GM13977 (cell line): ENCODE measurements at regions not wholly inside any gene's neighbourhood (a gene's known extent, or its start where the extent isn't known, plus 50 kb on each side); places are given as distances from the start of the nearest gene placed in this dataset.

Experiments
- DNase-seq: peaks from one replicate; pipeline ENCODE4 v3.0.0; 2012; ENCODE audit warnings: low spot score
- CTCF ChIP-seq: IDR thresholded peaks from 2 replicates; pipeline ENCODE4 v1.5.1; 2012; ENCODE audit warnings: mild to moderate bottlenecking, control low read depth; ENCODE audit not compliant: insufficient read depth; ENCODE audit errors: extremely low read depth, missing control alignments
- in situ Hi-C: fragments of 300-500 bp; cut with MboI; formaldehyde crosslinking; loops from one replicate; pipeline ENCODE4 v1.12.0; 2022; ENCODE audit warnings: low sequenced_read_pairs, low pct_unique_long_range_greater_than_20kb, mixed read lengths, inconsistent platforms; ENCODE audit not compliant: unreplicated experiment

- DNase-seq: no peak
- TF ChIP-seq CTCF: no peak
- in situ Hi-C loops: no loop called here
These were observed 283.9 kb downstream of the SDHAF3 start for GRCh38 chr7:97401398-97401797.

GRCh38 chr7:97405835-97406234 lies 288.3 kb downstream of the SDHAF3 start:
- in situ Hi-C loops: no loop called here
- TF ChIP-seq CTCF: no peak
- no peak for DNase-seq

GRCh38 chr7:97407106-97407505 lies 289.6 kb downstream of the SDHAF3 start:
- in situ Hi-C loops: no loop called here
- DNase-seq: no peak
- no peak for TF ChIP-seq CTCF

- in situ Hi-C loops: no loop called here
- DNase-seq: no peak
- no peak for TF ChIP-seq CTCF
These were observed 291.8 kb downstream of the SDHAF3 start for GRCh38 chr7:97409346-97409745.

GRCh38 chr7:97418312-97418711 lies 300.8 kb downstream of the SDHAF3 start:
- DNase-seq: no peak
- in situ Hi-C loops: no loop called here
- TF ChIP-seq CTCF: no peak

GRCh38 chr7:97419898-97420297 lies 302.4 kb downstream of the SDHAF3 start:
- in situ Hi-C loops: no loop called here
- no peak for DNase-seq
- no peak for TF ChIP-seq CTCF
